SKM-1 treated with dmso at 0.1 percent for 144 hours (cell line): ENCODE measurements at regions not wholly inside any gene's neighbourhood (a gene's known extent, or its start where the extent isn't known, plus 50 kb on each side); places are given as distances from the start of the nearest gene placed in this dataset.
"Not testable (repeated sequence)": the region's sequence is repeated elsewhere in the genome, so short reads cannot be mapped to it uniquely, and the experiment has no call there.

Experiments
- DNase-seq: peaks from one replicate; lab custom pipeline; 2025; ENCODE audit not compliant: unreplicated experiment; lab: John Stamatoyannopoulos, UW

DNA sequence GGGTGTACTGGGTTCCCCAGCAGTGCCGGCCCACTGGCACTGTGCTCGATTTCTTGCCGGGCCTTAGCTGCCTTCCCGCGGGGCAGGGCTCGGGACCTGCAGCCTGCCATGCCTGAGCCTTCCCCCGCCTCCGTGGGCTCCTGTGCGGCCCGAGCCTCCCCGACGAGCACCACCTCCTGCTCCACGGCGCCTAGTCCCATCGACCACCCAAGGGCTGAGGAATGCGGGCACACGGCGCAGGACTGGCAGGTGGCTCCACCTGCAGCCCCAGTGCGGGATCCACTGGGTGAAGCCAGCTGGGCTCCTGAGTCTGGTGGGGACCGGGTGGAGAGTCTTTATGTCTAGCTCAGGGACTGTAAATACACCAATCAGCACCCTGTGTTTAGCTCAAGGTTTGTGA, 459.7 kb downstream of the POM121L12 start:
- not testable (repeated sequence) for DNase-seq

DNA sequence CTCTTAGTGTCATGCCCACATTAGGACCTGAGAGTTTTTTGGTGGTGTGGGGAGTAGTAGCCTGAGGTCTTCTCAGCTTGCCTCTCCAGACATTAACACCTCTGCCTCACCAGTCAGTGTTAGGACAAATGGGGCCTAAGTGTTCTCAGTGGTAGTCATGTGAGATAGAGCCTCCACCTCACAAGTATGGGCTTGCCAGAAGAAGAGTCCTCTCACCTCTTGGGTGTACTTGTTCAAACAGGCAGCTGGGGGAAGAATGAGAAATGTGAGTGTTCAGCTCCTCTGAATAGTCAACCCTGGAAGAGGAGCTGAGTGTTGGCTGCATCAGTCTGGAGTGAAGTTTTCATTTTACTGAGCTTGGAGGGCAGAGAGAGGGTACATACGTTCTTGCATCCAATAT, 464.6 kb downstream of the POM121L12 start:
- DNase-seq = no peak

DNA sequence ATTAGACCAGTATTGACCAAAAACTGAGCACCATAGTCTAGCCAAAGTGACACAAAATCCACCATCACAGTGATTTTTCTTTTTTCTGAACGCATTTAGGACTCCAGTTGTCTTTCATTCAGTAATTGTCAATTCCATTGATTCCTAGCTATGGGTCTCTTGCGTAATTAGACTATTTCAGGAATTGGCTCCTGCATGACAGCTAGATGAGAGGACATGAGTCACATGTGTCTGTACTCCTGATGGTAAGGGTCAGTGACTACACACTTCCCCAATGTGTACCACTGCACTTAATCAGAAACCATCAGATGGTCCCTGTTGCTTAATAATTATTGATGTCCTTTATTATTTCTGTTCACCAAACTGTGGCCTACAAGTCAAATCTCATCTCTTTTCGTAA, 469.5 kb downstream of the POM121L12 start:
- DNase-seq = no peak

DNA sequence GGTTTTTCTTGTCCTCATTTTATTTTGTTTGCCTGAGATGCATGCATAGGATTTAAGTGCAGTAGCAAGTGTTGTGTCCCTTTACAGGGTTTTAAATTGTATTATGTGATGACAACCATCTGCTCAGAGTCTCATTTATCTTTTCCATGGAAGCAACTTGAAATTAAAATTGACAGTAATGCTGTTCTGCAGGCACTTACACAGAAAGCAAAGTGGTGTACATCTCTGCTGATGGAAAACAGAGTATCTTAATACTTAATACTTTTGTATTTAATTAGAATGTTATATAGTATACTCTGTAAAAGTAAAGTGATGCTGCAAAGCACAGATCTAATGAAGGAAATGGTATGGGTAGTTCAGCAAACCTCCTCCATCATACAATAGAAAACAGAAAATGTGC, 482.9 kb downstream of the POM121L12 start:
- no peak for DNase-seq

DNA sequence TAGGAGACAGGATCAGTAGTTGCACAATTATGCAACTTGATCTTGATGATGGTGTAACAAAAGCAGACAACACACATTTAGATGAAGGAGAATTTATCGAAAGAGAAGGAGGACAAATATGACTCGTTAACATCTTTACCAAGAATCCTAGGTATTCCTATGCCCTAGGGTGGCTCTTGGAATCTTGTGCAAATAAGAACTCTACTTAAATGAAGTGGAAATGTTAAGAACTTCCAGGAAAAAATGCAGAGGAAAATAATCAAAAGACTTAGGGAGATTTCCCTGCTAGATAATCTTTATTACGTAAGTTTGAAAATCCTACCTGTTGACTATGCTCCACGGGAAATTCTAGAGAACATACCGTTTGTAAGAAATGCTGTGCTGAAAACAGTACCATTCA, 485.4 kb downstream of the POM121L12 start:
- DNase-seq = no peak

DNA sequence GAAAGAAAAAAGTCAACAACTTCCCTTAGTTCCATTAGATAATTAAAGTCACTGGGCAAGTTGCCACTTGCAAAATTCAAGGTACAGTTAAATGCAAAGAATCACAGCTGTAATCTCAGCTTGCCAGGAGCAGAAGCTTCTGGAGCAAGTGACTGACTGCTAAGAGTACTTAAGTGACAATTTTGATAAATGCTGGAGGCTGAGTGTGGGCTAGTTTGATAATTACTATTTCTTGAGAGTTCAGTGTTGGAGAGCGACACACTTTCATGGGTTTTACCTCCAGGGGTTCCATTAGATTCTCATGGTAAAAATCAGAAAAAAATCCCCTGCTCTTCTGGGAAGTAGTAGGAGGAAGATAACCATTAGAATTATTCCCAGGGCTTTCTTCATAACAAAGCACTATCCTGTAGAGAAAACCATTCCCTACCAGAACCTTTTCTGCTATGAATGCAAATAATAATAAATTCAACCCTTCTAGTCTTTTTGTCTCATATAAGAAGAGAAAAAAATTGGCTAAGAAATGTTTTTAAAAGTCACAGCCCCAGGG, 486.3 kb downstream of the POM121L12 start:
- DNase-seq = no peak

DNA sequence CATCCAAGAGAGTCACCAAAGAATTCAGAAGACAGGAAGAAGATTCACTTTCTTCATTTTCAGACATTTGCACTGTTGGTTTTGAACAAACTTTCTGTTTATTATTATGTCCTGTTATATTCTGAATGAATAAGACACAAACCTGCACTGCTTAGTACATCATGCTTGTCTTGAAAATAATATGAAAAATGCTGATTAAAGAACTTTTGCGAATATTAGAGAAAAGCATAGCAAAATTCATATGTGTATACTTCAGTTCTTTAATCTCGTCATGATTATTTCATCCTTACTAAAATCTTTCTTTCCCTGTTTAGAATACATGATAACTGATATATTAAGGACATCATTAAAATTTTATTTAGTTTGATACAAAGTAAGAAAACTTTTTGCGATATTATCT, 504.1 kb downstream of the POM121L12 start:
- DNase-seq = no peak

DNA sequence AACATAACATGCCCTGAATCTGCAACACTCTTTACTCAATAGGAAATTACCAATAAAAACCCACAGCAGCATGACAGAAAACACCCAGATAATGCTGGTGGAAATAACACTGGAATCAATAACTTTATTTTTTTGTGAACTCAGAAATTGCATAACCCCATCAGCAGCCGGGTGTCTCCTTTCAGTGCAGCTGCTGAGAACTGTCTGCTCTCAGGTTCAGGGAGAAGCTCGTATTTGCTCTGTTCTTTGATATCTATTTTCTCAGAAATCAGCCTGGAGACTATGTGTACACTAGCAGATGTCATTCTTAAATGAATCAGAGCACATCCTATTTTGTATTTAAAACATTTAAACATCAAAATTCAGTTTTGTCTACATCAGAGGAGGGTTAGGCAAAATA, 506.0 kb downstream of the POM121L12 start:
- no peak for DNase-seq

DNA sequence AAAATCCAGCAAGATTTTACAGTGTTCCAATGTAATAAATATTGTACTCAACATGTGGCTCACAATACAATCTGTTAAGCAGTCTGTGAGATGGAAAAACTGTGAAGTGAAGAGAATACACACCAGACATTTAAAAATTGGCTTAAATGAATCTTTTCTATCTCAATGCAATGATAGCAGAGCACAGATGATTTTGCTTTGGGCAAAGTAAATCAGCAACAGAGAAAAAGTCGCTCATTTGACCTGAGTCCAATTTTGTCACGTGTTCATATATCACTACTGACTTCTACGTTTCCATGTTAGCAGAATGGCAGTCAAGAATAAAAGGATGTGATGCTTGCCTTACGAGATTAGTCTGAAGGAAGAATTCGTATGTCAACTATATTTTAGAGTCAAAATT, 506.7 kb downstream of the POM121L12 start:
- no peak for DNase-seq
